Peyer's patch (tissue), 4 donors: ENCODE measurements at regions not wholly inside any gene's neighbourhood (a gene's known extent, or its start where the extent isn't known, plus 50 kb on each side); places are given as distances from the start of the nearest gene placed in this dataset.

Source experiments
- DNase-seq, 3 donors: peaks; one replicate each; pipeline ENCODE4 v3.0.0-alpha.2; 2017 to 2019
- H3K27ac ChIP-seq, 4 donors: fragments of 200-600 bp; sonication (generic); one replicate each; pipeline ENCODE4 v1.5.1; 2016 to 2019
- H3K27me3 ChIP-seq, 2 donors: fragments of 200-600 bp; sonication (generic); one replicate each; pipeline ENCODE4 v1.5.1; 2019
- H3K36me3 ChIP-seq, 3 donors: fragments of 200-600 bp; sonication (generic); one replicate each; pipeline ENCODE4 v1.5.1; 2016 to 2019
- H3K4me1 ChIP-seq, 4 donors: fragments of 200-600 bp; sonication (generic); one replicate each; pipeline ENCODE4 v1.5.1; 2016 to 2019
- H3K4me3 ChIP-seq, 4 donors: fragments of 200-600 bp; sonication (generic); 1 replicate in 3 of 4; 2 replicates in 1 of 4; pipeline ENCODE4 v1.5.1; 2016 to 2019; ENCODE audit warnings: mild to moderate bottlenecking in 1 of 4
- H3K9me3 ChIP-seq, 4 donors: fragments of 200-600 bp; sonication (generic); one replicate each; pipeline ENCODE4 v1.5.1; 2016 to 2019; ENCODE audit warnings: mild to moderate bottlenecking in 1 of 4
- CTCF ChIP-seq, 6 experiments: fragments of 450-650 bp in 4 of 6; fragments of 200-600 bp in 2 of 6; sonication (generic) in 1 of 6; IDR thresholded peaks; one replicate each; pipeline ENCODE4 v1.5.1; 2017 to 2019; ENCODE audit warnings: antibody characterized with exemption in 6 of 6, mild to moderate bottlenecking in 3 of 6, moderate library complexity in 1 of 6
- POLR2A ChIP-seq, 2 donors: fragments of 450-650 bp; IDR thresholded peaks; one replicate each; pipeline ENCODE4 v1.5.1; 2017; ENCODE audit warnings: antibody characterized with exemption in 2 of 2, mild to moderate bottlenecking in 2 of 2, moderate library complexity in 2 of 2

- TF ChIP-seq CTCF (IDR thresholded peaks at IDR 0.05) (no peak), POLR2A (IDR thresholded peaks at IDR 0.05) (no peak)
- no peaks in the 10 kb centered on the region for H3K36me3 ChIP-seq
Observed at GRCh38 chr7:86012971-86013370, 630.7 kb upstream of the GRM3 start.

GRCh38 chr7:86008898-86009297 is 634.8 kb upstream of the GRM3 start:
- H3K27me3 ChIP-seq: no peaks in the 10 kb centered on the region
- H3K36me3 ChIP-seq: no peaks in the 10 kb centered on the region

More at GRCh38 chr7:86012971-86013370, 630.7 kb upstream of the GRM3 start:
- Histone ChIP-seq H3K27ac (no peak overlapping the region), H3K27me3 (no peaks in the 10 kb centered on the region), H3K4me3 (no peak overlapping the region), H3K4me1 (no peaks in the 10 kb centered on the region), H3K9me3 (no peaks in the 10 kb centered on the region)
- no peak for DNase-seq

GRCh38 chr7:86006909-86007308 is 636.8 kb upstream of the GRM3 start:
- H3K4me1 ChIP-seq: no peaks in the 10 kb centered on the region
- no peak overlapping the region for H3K4me3 ChIP-seq
- no peak overlapping the region for H3K27ac ChIP-seq
- no peak for DNase-seq
- no peaks in the 10 kb centered on the region for H3K27me3 ChIP-seq
- no peak for TF ChIP-seq POLR2A (IDR thresholded peaks at IDR 0.05)
- TF ChIP-seq CTCF (IDR thresholded peaks at IDR 0.05): no peak
- peaks cover 0 to 7% (median 0%) of the 10 kb centered on the region in 4 donors for H3K9me3 ChIP-seq
- no peaks in the 10 kb centered on the region for H3K36me3 ChIP-seq

More at GRCh38 chr7:86008898-86009297, 634.8 kb upstream of the GRM3 start:
- TF ChIP-seq POLR2A (IDR thresholded peaks at IDR 0.05): no peak
- no peak for TF ChIP-seq CTCF (IDR thresholded peaks at IDR 0.05)
- H3K4me1 ChIP-seq: no peaks in the 10 kb centered on the region
- no peak for DNase-seq
- no peak overlapping the region for H3K4me3 ChIP-seq
- no peaks in the 10 kb centered on the region for H3K9me3 ChIP-seq
- no peak overlapping the region for H3K27ac ChIP-seq

GRCh38 chr7:86002858-86003257 is 640.9 kb upstream of the GRM3 start:
- no peaks in the 10 kb centered on the region for H3K36me3 ChIP-seq
- peaks cover 0 to 7% (median under 1%) of the 10 kb centered on the region in 4 donors for H3K9me3 ChIP-seq
- TF ChIP-seq CTCF (IDR thresholded peaks at IDR 0.05) (no peak), POLR2A (IDR thresholded peaks at IDR 0.05) (no peak)
- H3K27me3 ChIP-seq: no peaks in the 10 kb centered on the region
- DNase-seq: no peak
- H3K27ac ChIP-seq: no peak overlapping the region
- no peak overlapping the region for H3K4me3 ChIP-seq
- no peaks in the 10 kb centered on the region for H3K4me1 ChIP-seq

GRCh38 chr7:85997515-85997914 is 646.2 kb upstream of the GRM3 start:
- TF ChIP-seq CTCF (IDR thresholded peaks at IDR 0.05): no peak
- DNase-seq: no peak

GRCh38 chr7:85995101-85995500 is 648.6 kb upstream of the GRM3 start:
- Histone ChIP-seq H3K9me3 (peaks cover 0 to 2% (median 0%) of the 10 kb centered on the region in 4 donors), H3K4me1 (no peaks in the 10 kb centered on the region), H3K4me3 (no peak overlapping the region), H3K36me3 (no peaks in the 10 kb centered on the region), H3K27ac (no peak overlapping the region), H3K27me3 (no peaks in the 10 kb centered on the region)
- no peak for DNase-seq
- TF ChIP-seq CTCF (IDR thresholded peaks at IDR 0.05): no peak
- no peak for TF ChIP-seq POLR2A (IDR thresholded peaks at IDR 0.05)

More at GRCh38 chr7:85997515-85997914, 646.2 kb upstream of the GRM3 start:
- no peaks in the 10 kb centered on the region for H3K27me3 ChIP-seq
- H3K4me1 ChIP-seq: no peaks in the 10 kb centered on the region
- peaks cover 0 to 2% (median 0%) of the 10 kb centered on the region in 4 donors for H3K9me3 ChIP-seq
- no peak overlapping the region for H3K4me3 ChIP-seq
- no peak overlapping the region for H3K27ac ChIP-seq
- no peaks in the 10 kb centered on the region for H3K36me3 ChIP-seq
